T-cell (primary cell): ENCODE measurements at regions not wholly inside any gene's neighbourhood (a gene's known extent, or its start where the extent isn't known, plus 50 kb on each side); places are given as distances from the start of the nearest gene placed in this dataset.

Experiments used
- ATAC-seq, 4 experiments: fragments of 200-7000 bp in 3 of 4; fragments of 150-1000 bp in 1 of 4; cut with Tn5 transposase; replicated peaks in 1 of 4; 1 replicate in 3 of 4; 2 replicates in 1 of 4; pipeline ENCODE4 v1.10.0; 2021; ENCODE audit warnings: moderate library complexity in 3 of 4, mild to moderate bottlenecking in 2 of 4, moderate number of reproducible peaks in 1 of 4
- CTCF ChIA-PET, 2 donors: fragments of 300-600 bp; sonication (Branson Sonifier 250); formaldehyde crosslinking; loops; one replicate each; lab custom pipeline; 2022; ENCODE audit warnings: antibody characterized with exemption in 2 of 2; lab: Charles Lee
- POLR2A ChIA-PET, 2 donors: fragments of 300-600 bp; sonication (Branson Sonifier 250); formaldehyde crosslinking; loops; one replicate each; lab custom pipeline; 2022; ENCODE audit warnings: antibody characterized with exemption in 2 of 2; lab: Charles Lee
- DNase-seq, 35 experiments: peaks; one replicate each; pipeline versions ENCODE4 v3.0.0 to v3.0.0-alpha.2; 2013 to 2023
- H3K27ac ChIP-seq: one replicate; pipeline ENCODE4 v1.5.1; 2013; ENCODE audit warnings: low read length
- H3K27me3 ChIP-seq, 2 experiments: replicated peaks in 1 of 2; 1 replicate in 1 of 2; 2 replicates in 1 of 2; pipeline versions ENCODE4 v1.6.1 to v1.7.0; 2013; ENCODE audit warnings: low read length in 1 of 2, mixed read lengths in 1 of 2; ENCODE audit not compliant: control insufficient read depth in 2 of 2, insufficient read depth in 2 of 2; ENCODE audit errors: extremely low read depth in 1 of 2
- H3K36me3 ChIP-seq, 2 donors: 1 replicate in 1 of 2; 2 replicates in 1 of 2; pipeline versions ENCODE4 v1.6.1 to v1.7.0; 2013; ENCODE audit warnings: low read length in 1 of 2; ENCODE audit not compliant: control insufficient read depth in 2 of 2, insufficient read depth in 1 of 2; ENCODE audit errors: extremely low read depth in 1 of 2
- H3K4me1 ChIP-seq, 2 experiments: 1 replicate in 1 of 2; 2 replicates in 1 of 2; pipeline versions ENCODE4 v1.6.1 to v1.7.0; 2013; ENCODE audit warnings: low read length in 2 of 2, mixed read lengths in 1 of 2; ENCODE audit not compliant: insufficient read depth in 2 of 2, control insufficient read depth in 1 of 2; ENCODE audit errors: extremely low read depth in 1 of 2
- H3K4me3 ChIP-seq, 2 donors: 1 replicate in 1 of 2; 2 replicates in 1 of 2; pipeline versions ENCODE4 v1.5.1 to v1.7.0; 2013; ENCODE audit warnings: mild to moderate bottlenecking in 2 of 2, low read length in 1 of 2, moderate library complexity in 1 of 2; ENCODE audit not compliant: control insufficient read depth in 1 of 2; ENCODE audit errors: extremely low read depth in 1 of 2
- H3K9me3 ChIP-seq: 2 replicates; pipeline ENCODE4 v1.7.0; 2013
- H3K27ac Mint-ChIP-seq, 2 donors: one replicate each; pipeline ENCODE4 v1.8.0; 2020 to 2021; ENCODE audit warnings: mild to moderate bottlenecking in 2 of 2, mixed read lengths in 2 of 2
- H3K27me3 Mint-ChIP-seq, 2 donors: one replicate each; pipeline ENCODE4 v1.8.0; 2021 to 2022; ENCODE audit warnings: mixed read lengths in 2 of 2
- H3K36me3 Mint-ChIP-seq: one replicate; pipeline ENCODE4 v1.8.0; 2021; ENCODE audit warnings: mixed read lengths
- H3K4me1 Mint-ChIP-seq, 3 donors: one replicate each; pipeline ENCODE4 v1.8.0; 2020 to 2022; ENCODE audit warnings: mixed read lengths in 3 of 3, mild to moderate bottlenecking in 1 of 3
- H3K4me3 Mint-ChIP-seq, 3 donors: one replicate each; pipeline ENCODE4 v1.8.0; 2020 to 2022; ENCODE audit warnings: mild to moderate bottlenecking in 3 of 3, mixed read lengths in 3 of 3, moderate library complexity in 3 of 3
- H3K9me3 Mint-ChIP-seq, 3 donors: one replicate each; pipeline ENCODE4 v1.8.0; 2020 to 2022; ENCODE audit warnings: mixed read lengths in 3 of 3
- WGBS: methylation state at CpG from one replicate; pipeline ENCODE4 v1.1.5; 2013; ENCODE audit warnings: missing lambda C conversion rate; ENCODE audit not compliant: insufficient coverage; 5-methylcytosine and 5-hydroxymethylcytosine counted together

DNA sequence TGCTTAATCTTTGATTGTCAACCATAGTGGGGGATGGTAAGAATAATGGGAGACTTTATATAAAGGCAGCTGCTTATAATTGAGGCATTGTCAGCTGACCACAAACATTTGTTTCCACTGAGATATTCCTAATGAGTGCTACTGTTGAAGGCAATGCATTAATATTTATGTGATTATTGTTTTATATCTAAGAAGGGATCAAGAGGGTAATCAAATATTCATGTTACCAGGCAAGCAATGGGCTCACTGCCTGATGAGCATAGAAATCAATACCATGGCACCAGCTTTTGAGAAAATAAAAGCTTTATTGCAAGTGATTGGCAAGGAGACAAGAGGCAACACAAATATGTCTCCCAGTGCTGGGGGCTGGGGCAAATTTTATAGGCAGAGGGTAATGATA is 706.7 kb upstream of the ADAMTS5 start:
- H3K9me3 Mint-ChIP-seq, result no peaks in the 10 kb centered on the region
- POLR2A ChIA-PET, result no interaction called here

DNA sequence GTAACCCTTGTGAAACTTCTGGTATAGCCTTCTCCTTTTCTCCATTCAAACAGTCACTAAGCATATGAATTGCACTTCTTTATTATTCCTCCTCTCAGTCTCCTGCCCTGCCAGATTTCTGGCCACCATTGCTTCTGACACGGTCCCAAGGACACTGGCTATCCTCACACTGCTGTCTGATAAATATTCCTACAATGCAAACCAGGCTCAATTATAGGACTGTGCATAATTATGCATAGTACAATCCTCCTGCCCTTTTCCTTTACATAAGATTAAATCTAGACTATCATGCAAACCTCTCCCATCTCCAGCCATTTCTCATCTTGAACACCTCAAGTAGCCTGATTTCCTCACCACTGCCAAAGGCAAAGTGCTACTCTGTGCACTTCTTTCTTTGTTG is 704.3 kb upstream of the ADAMTS5 start:
- no peaks in the 10 kb centered on the region for H3K9me3 ChIP-seq
- DNase-seq (no peak), ATAC-seq (no peak)
- 64% methylated on average over 1 of the region's 1 CpG for WGBS
- Mint-ChIP-seq H3K27ac (no peak overlapping the region), H3K27me3 (no peaks in the 10 kb centered on the region), H3K4me3 (no peak overlapping the region), H3K4me1 (no peaks in the 10 kb centered on the region), H3K36me3 (no peaks in the 10 kb centered on the region), H3K9me3 (peaks cover 0 to 7% (median 0%) of the 10 kb centered on the region in 3 donors)
- H3K27me3 ChIP-seq, result no peaks in the 10 kb centered on the region
- no peaks in the 10 kb centered on the region for H3K36me3 ChIP-seq
- no peak overlapping the region for H3K4me3 ChIP-seq
- H3K4me1 ChIP-seq, result no peaks in the 10 kb centered on the region
- ChIA-PET POLR2A (no interaction called here), CTCF (no interaction called here)
- no peak overlapping the region for H3K27ac ChIP-seq

More for the DNA sequence above, 706.7 kb upstream of the ADAMTS5 start:
- Mint-ChIP-seq H3K36me3 (no peaks in the 10 kb centered on the region), H3K27ac (no peak overlapping the region), H3K4me3 (no peak overlapping the region), H3K27me3 (no peaks in the 10 kb centered on the region), H3K4me1 (no peaks in the 10 kb centered on the region)
- DNase-seq (no peak), ATAC-seq (no peak)
- no peak overlapping the region for H3K27ac ChIP-seq
- CTCF ChIA-PET, result no interaction called here
- H3K4me3 ChIP-seq, result no peak overlapping the region
- no peaks in the 10 kb centered on the region for H3K27me3 ChIP-seq
- H3K36me3 ChIP-seq, result no peaks in the 10 kb centered on the region
- no peaks in the 10 kb centered on the region for H3K9me3 ChIP-seq
- no peaks in the 10 kb centered on the region for H3K4me1 ChIP-seq

DNA sequence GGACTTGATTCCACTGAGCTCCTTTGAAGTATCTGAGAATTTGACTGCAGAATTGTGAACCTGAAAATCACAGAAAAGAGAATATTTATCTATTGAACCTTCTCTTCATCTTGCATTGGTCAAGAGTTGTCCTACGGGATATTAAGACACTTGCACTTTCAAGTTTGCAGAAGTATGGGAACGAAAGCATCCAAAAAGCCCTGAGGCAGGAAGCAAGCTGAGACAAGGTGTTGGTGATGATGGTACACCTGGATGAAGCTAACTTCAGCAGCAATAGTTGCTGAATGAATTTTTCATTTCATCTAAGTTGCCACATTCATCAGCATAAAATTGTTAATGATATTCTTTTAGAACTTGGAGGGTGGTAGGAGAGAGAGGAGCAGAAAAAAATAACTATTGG is 686.6 kb upstream of the ADAMTS5 start:
- no peak overlapping the region for H3K27ac ChIP-seq
- H3K4me1 ChIP-seq, result no peaks in the 10 kb centered on the region
- no peaks in the 10 kb centered on the region for H3K36me3 ChIP-seq
- H3K9me3 ChIP-seq, result no peaks in the 10 kb centered on the region
- no CpG with 5 or more reads among the region's 2 CpGs for WGBS
- H3K4me3 Mint-ChIP-seq, result no peak overlapping the region
- no peak overlapping the region for H3K27ac Mint-ChIP-seq
- no peaks in the 10 kb centered on the region for H3K36me3 Mint-ChIP-seq
- POLR2A ChIA-PET, result no interaction called here
- no peak for DNase-seq
- no peaks in the 10 kb centered on the region for H3K27me3 Mint-ChIP-seq
- no peaks in the 10 kb centered on the region for H3K27me3 ChIP-seq
- no peaks in the 10 kb centered on the region for H3K4me1 Mint-ChIP-seq
- ATAC-seq, result no peak
- H3K9me3 Mint-ChIP-seq, result peaks cover 3 to 9% (median 6%) of the 10 kb centered on the region in 3 donors
- CTCF ChIA-PET, result no interaction called here
- no peak overlapping the region for H3K4me3 ChIP-seq

DNA sequence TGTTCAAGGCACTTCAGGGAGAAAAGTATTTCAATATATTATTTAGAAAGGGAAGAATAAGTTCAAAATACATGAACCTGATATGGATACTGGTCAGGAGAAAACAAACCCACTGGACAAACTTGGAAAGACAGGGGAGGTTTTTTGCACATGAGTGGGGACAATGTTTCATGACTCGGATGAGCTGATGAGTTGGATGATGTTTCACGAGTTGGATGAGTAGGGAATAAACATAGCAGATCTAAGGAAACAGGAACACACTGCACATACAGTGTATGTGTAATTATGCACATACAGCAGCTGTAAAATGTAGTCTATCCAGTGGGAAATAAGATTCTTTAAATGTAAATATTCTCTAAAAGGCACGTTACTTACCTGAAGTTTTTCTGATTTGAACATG is 682.9 kb upstream of the ADAMTS5 start:
- ATAC-seq, result no peak
- no peaks in the 10 kb centered on the region for H3K36me3 ChIP-seq
- H3K9me3 ChIP-seq, result no peaks in the 10 kb centered on the region
- no peak for DNase-seq
- no CpG with 5 or more reads among the region's 3 CpGs for WGBS
- Mint-ChIP-seq H3K36me3 (no peaks in the 10 kb centered on the region), H3K4me3 (no peak overlapping the region), H3K27ac (no peak overlapping the region), H3K27me3 (no peaks in the 10 kb centered on the region), H3K9me3 (peaks cover 7 to 14% (median 10%) of the 10 kb centered on the region in 3 donors), H3K4me1 (no peaks in the 10 kb centered on the region)
- POLR2A ChIA-PET, result no interaction called here
- H3K4me1 ChIP-seq, result no peaks in the 10 kb centered on the region
- H3K4me3 ChIP-seq, result no peak overlapping the region
- CTCF ChIA-PET, result no interaction called here
- no peak overlapping the region for H3K27ac ChIP-seq
- no peaks in the 10 kb centered on the region for H3K27me3 ChIP-seq

DNA sequence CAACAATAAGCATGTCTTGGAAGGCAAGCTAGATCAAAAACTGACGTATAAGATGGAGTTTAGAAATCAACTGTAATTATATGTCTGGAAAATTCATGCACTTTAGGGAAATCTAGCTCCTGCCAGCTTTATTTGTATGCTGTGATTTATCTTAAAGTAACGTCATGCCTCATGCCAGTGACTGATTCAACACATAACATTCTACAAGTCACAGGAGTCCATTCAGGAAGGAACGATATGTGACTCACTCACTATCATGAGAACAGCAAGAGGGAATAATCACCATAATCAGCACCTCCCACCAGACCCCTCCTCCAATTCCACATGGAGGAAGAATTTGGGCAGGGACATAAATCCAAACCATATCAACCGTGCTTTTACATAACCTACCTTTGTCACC is 682.4 kb upstream of the ADAMTS5 start:
- Histone ChIP-seq H3K4me1 (no peaks in the 10 kb centered on the region), H3K27ac (no peak overlapping the region), H3K9me3 (no peaks in the 10 kb centered on the region), H3K27me3 (no peaks in the 10 kb centered on the region), H3K4me3 (no peak overlapping the region), H3K36me3 (no peaks in the 10 kb centered on the region)
- ATAC-seq (no peak), DNase-seq (no peak)
- Mint-ChIP-seq H3K4me1 (no peaks in the 10 kb centered on the region), H3K9me3 (peaks cover 4 to 14% (median 12%) of the 10 kb centered on the region in 3 donors), H3K4me3 (no peak overlapping the region), H3K27ac (no peak overlapping the region), H3K27me3 (no peaks in the 10 kb centered on the region), H3K36me3 (no peaks in the 10 kb centered on the region)
- WGBS, result no CpG with 5 or more reads among the region's 4 CpGs
- ChIA-PET POLR2A (no interaction called here), CTCF (no interaction called here)

DNA sequence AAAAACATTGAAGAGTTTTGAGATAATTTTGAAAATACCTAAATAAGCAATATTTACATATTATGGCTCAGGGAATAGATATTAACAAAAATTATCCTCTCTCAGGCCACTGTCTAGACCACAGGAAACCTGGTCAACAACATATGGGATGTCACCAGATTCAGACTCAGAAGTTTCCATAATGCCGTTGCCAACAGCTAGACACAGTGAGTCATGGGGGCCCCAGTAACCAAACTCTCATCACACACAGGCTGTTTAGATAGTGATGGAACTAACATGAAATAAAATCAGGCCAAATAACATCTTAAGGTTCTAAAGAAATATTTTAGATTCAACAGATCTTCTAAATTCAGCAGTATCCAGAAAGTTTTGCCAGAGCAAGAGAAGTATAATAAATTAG is 681.7 kb upstream of the ADAMTS5 start:
- no peak overlapping the region for H3K4me3 Mint-ChIP-seq
- POLR2A ChIA-PET, result no interaction called here
- no peaks in the 10 kb centered on the region for H3K36me3 Mint-ChIP-seq
- H3K4me1 Mint-ChIP-seq, result no peaks in the 10 kb centered on the region
- no peak overlapping the region for H3K4me3 ChIP-seq
- peaks cover 4 to 14% (median 9%) of the 10 kb centered on the region in 3 donors for H3K9me3 Mint-ChIP-seq
- H3K27me3 Mint-ChIP-seq, result no peaks in the 10 kb centered on the region
- no peak overlapping the region for H3K27ac ChIP-seq
- H3K27ac Mint-ChIP-seq, result no peak overlapping the region
- ATAC-seq (no peak), DNase-seq (no peak)
- no peaks in the 10 kb centered on the region for H3K36me3 ChIP-seq
- H3K9me3 ChIP-seq, result no peaks in the 10 kb centered on the region
- WGBS, result no CpG with 5 or more reads among the region's 1 CpG
- no peaks in the 10 kb centered on the region for H3K27me3 ChIP-seq
- no peaks in the 10 kb centered on the region for H3K4me1 ChIP-seq
- CTCF ChIA-PET, result no interaction called here

DNA sequence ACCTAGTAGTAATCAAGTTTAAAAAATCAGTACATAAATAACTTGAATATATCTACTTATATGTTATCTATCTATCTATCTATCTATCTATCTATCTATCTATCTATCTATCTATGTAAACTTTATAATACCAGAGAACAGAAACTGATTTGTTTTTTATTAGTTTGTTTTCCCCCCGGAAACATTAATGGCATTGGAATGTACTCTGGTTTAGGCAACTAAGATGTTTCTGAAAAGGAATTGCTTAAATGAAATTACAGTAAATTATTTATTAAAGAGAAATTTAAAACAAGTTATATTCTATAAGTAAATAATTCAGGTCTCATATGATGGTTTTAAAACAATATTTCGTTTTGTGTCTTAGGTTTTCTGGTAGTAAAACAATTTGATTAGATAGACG is 681.0 kb upstream of the ADAMTS5 start:
- H3K4me1 Mint-ChIP-seq, result no peaks in the 10 kb centered on the region
- ATAC-seq, result no peak
- H3K4me1 ChIP-seq, result no peaks in the 10 kb centered on the region
- peaks cover 4 to 14% (median 9%) of the 10 kb centered on the region in 3 donors for H3K9me3 Mint-ChIP-seq
- WGBS, result no CpG with 5 or more reads among the region's 3 CpGs
- no peak for DNase-seq
- H3K4me3 ChIP-seq, result no peak overlapping the region
- no peak overlapping the region for H3K27ac Mint-ChIP-seq
- no peaks in the 10 kb centered on the region for H3K36me3 Mint-ChIP-seq
- no peaks in the 10 kb centered on the region for H3K36me3 ChIP-seq
- CTCF ChIA-PET, result no interaction called here
- POLR2A ChIA-PET, result no interaction called here
- H3K4me3 Mint-ChIP-seq, result no peak overlapping the region
- H3K27ac ChIP-seq, result no peak overlapping the region
- no peaks in the 10 kb centered on the region for H3K27me3 ChIP-seq
- H3K9me3 ChIP-seq, result no peaks in the 10 kb centered on the region
- no peaks in the 10 kb centered on the region for H3K27me3 Mint-ChIP-seq
